PFSK-1 (cell line): ENCODE measurements at regions not wholly inside any gene's neighbourhood (a gene's known extent, or its start where the extent isn't known, plus 50 kb on each side); places are given as distances from the start of the nearest gene placed in this dataset.

Experiments used
- FOXP2 ChIP-seq: optimal IDR thresholded peaks from 2 replicates; pipeline ENCODE3; 2011; ENCODE audit warnings: borderline replicate concordance, control low read depth, inconsistent platforms; ENCODE audit not compliant: insufficient read depth; ENCODE audit errors: extremely low read length, extremely low read depth
- POLR2AphosphoS5 ChIP-seq: IDR thresholded peaks from 2 replicates; pipeline ENCODE4 v1.6.1; 2012; ENCODE audit warnings: low read depth, mild to moderate bottlenecking, control low read depth, low read length, moderate library complexity
- REST ChIP-seq, 2 experiments: IDR thresholded peaks; 2 replicates each; pipeline versions ENCODE4 v1.6.1 to v1.8.0; 2011 to 2012; ENCODE audit warnings: low read depth in 2 of 2, low read length in 2 of 2, control low read depth in 1 of 2, inconsistent platforms in 1 of 2, mild to moderate bottlenecking in 1 of 2, moderate library complexity in 1 of 2; ENCODE audit not compliant: insufficient read depth in 1 of 2
- SIN3A ChIP-seq: IDR thresholded peaks from 2 replicates; pipeline ENCODE4 v1.6.1; 2012; ENCODE audit warnings: mild to moderate bottlenecking, low read length, moderate library complexity, borderline replicate concordance; ENCODE audit not compliant: insufficient read depth
- TAF1 ChIP-seq: IDR thresholded peaks from 2 replicates; pipeline ENCODE4 v1.6.1; 2012; ENCODE audit warnings: low read length, control low read depth, borderline replicate concordance; ENCODE audit not compliant: insufficient read depth

DNA sequence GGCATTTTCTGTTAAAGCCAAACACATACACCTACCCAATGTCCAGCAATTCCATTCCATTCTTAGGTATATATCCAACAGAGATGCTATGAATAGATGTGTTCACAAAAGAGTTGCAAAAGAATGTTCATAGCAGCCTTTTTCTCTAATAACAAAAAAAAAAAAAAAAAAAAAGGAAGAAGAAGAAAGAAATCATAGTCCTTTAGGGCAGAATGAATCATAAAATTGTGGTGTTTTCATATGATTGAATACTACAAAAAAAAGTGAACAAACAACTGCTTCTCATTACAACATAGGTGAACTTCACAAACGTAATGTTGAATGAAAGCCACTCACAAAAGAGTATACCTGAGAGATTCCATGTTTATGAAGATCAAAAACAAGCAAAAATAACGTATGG is 66.8 kb upstream of the GRK3 start:
- TF ChIP-seq POLR2AphosphoS5 (no peak), REST (IDR thresholded peaks at IDR 0.05; ENCODE audit: insufficient read depth in 1 of 2, low read depth in 2 of 2, low read length in 2 of 2) (no peak), TAF1 (no peak), SIN3A (no peak), FOXP2 (no peak)
